Amniotic epithelial cell (primary cell): ENCODE measurements at regions not wholly inside any gene's neighbourhood (a gene's known extent, or its start where the extent isn't known, plus 50 kb on each side); places are given as distances from the start of the nearest gene placed in this dataset.
A peak's percentile ranks its signal among the peaks of the same experiment; 100 is the strongest.

ENCODE experiments used
- DNase-seq: peaks from one replicate; pipeline ENCODE4 v3.0.0-alpha.2; 2010; ENCODE audit warnings: low read depth

GRCh38 chr13:39938596-39938995 is 283.1 kb downstream of the COG6 start:
- DNase-seq: no peak

DNA sequence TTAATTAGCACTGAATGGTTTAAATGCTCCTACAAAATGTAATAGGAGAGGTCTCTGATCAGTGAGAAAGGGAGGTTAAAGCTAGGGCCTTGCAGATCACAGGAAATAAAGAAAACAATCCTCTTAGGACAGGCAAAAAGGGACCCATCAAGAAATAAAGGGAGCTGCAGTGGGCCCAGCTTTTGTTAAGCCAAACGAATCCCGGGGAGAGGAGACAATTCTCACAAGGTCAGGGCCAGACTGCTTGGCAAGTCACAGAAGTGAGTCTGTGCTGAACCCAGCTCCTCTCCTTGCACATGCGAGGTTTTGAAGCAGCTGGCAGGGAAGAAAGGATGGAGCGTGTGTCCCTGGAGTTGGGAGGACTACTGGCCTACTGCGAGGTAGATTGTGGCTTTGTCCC is 285.8 kb downstream of the COG6 start:
- no peak for DNase-seq

DNA sequence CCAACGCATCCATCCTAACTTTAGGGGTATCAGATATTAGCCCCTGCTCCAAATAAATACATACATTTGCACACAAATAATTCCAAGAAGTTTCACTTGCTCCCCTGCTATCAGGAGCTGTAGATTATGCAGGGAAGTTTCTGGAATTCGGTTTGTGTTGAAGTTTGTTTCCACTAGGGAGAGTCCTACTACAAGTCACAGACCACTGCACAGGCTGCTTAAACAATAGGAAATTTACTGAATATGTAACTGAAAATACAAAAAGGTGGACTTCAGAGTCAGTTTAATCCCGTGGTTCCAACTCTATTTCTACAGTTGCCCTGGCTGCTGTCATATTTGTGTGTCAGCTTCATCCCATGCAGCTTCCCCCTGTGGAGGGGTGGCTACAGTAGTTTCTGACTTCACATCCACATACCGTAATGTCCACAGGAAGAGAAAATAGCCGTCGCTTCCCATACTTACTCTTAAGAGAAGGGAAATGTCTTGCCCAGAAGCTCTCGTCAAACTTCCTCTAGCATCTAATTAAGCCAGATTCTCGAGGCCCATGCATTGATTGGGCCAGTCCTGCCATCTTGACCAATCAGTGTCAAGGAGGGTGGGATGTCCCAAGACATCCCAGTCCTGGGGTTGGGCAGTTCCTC is 286.6 kb downstream of the COG6 start:
- DNase-seq: peak; percentile 16

DNA sequence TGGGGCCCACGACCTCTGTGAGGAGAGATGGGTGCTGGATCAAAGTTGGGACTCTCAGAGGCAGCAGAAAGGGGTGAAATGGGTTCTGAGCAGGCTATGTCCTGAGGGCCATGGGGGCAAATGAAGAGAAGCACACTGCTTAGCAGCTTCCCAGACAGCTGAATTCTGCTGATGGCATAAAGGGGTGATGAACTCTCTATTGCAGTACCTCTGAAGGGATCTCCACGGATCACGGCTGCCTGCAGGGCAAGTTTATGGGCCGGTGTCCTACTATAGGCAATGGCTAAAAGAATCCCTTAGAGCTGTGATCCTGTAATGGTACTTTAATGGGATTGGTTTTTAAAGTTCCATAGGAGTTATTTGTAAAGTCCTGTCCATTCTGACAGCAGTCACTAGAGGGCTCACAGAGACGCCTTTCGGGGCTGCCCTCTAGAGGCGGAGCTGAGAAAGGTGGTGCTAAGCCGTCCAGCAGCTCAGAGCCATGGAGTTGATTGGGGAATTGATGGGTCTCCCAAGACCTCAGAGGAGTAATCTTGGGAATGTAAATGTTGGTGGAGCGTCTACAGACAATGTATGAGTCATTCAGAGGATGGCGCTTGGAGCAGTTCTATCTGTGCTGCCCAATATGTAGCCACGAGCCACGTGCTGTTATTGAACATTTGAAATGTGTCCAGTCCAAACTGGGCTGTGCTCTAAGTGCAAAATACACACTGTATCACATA is 287.3 kb downstream of the COG6 start:
- DNase-seq: peak; percentile 95

DNA sequence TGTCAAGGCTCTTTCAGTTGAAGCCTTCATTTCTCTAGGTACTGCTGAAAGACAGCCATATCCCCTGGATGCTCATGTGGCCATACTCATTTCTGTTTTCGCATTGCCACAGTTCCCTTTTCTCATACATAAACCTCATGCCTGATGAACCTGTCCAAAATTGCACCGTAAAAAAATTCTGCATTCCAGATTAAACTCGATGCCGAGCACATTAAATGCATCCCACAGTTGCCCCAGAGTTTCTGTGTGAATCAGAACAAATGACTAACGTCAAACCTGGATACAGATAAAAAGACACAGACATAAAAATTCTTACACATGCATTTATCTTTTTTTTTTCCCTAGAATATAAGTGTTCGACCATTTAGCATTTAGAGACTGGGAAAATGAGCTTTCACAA is 288.2 kb downstream of the COG6 start:
- peak; percentile 61 for DNase-seq

DNA sequence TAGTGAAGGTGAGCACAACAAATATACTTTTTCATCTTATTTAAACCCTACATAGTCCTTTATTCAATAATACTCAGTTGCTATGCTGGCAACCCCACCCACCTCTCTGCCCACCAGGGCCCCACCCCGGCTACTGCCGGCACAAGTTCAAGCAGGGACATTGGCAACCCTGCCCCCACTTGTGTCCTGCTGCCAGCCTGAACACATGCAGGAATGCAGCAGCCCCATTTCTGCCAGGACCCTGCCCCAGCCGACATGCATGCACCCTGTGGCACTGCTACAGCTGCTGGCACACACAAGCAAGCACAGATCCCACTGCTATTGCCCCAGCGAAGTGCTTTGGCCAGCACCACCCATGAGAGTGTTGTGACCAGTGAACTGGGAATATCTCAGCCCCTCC is 289.8 kb downstream of the COG6 start:
- DNase-seq: no peak

- no peak for DNase-seq
Observed at GRCh38 chr13:39946769-39947168, 291.3 kb downstream of the COG6 start.

GRCh38 chr13:39951301-39951700 is 295.8 kb downstream of the COG6 start:
- DNase-seq: no peak

DNA sequence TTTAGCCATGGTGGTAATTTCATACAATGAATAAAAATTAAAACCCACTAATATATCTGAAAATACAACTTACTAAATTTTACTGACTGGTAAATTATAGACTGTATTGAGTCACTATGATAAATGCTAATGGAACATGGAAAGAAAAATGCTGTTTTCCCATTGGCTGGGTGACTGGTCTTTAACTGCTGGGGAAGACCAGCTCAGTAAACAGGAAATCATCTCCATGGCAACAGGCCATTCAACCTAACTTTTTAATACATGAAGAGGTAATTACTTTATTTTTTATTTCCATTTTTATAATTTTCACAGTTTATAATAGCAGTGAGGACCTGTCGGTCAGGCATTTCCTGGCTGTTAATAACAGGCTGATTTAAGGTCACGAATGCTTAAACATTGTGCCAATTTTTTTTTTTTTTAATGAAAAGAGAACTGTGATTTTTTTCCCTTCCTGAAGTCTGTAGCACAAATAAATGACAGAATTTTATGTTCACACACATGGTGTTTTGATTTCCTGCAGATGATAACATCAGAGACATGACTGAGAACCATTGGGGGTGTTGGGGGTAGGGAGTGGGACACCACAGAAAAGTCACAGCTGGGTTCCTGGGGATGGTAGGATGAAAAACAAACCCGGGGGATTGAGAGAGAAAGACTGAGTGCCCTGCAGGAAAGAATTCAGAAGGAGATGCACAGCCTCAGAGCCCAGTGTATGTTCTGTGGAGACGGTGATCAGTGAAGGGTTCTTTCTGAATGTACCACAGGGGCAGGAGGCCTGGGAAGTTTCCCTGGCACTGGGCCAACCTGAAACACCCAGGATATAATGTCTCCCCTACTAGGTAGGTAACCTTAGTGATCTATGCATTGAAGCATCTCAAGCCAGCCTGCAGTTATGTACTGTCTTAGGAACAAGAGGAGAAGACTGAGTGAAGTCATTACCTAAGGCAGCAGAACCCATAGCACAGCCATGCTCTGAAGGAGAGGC is 297.1 kb downstream of the COG6 start:
- peak; percentile 42 for DNase-seq

- DNase-seq: no peak
Observed at GRCh38 chr13:39954476-39954875, 299.0 kb downstream of the COG6 start.

DNA sequence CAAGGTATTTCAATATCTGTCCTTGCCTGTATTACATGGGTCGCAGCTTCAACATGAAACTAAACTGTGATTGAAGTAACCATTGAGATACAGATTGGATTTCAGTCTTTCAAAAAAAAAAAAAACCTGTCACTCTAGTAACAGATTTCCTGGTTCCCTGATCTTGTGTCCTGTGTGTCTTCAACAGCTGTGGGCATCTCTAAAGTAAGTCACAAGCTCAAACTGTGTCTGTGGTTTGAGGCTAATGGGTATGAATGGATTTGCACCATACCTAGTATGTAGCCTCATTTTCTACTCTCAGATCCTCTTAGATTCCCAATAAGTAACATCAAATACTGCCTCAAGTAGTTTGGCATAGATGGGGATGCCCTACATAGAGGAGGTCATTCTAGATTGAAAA is 300.1 kb downstream of the COG6 start:
- no peak for DNase-seq

DNA sequence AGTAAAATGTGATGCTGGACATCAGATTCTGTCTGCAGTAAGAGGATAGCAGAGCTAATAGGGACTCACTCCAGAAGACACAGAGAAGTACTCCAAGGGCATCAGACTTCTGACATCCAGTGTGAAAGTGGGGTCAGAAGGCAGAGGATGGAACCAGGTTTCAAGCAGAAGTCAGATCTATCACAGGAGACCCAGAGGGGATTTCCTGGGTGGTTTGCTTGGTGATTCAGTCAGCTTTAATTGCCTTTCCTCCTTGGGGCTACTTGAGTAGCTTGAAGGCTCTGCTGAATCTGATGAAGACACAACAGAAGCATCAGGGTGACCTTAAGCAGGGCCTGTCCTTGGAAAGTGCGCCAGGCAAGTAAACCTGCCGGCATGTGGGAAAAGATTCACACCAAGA is 300.6 kb downstream of the COG6 start:
- no peak for DNase-seq

- no peak for DNase-seq
Observed at GRCh38 chr13:39957868-39958677, 302.6 kb downstream of the COG6 start.

- peak; percentile 12 for DNase-seq
Observed at GRCh38 chr13:39959497-39960144, 304.2 kb downstream of the COG6 start.

DNA sequence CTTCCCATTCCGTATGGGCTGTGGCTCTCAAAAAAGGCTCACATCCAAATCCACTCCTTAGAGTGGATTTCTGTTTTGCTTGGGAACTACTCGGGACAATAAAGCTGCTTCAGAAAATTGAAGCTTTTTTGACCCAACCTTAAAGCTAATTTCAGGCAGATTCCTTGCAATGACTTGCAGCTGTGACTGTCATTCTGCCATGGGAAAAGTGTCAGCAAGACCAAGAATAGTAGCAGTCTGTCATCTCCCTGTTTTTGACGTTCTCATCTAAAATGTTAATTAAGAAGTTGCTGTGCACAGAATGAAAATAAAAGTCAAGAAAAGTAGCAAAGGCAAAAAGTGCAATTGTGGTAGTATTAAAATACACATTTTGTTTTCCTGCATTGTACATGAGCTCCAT is 304.7 kb downstream of the COG6 start:
- no peak for DNase-seq

DNA sequence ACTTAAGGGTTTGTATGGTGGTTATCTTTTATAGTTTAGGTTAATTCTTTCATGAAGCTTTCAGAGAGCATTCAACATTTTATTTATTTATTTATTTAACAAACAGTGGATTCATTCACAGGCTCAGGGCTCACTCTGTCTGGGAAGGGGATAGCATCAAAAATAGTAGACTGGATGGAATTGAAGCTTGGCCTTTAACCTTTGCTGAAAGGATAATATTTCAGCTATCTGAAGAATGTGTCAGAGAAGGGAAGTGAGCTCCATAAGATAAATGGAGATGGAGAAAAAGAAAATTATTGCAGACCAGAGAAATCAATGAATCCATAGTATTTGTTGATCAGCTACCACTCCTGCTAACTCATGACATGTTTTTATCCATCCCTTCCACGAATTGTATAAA is 305.6 kb downstream of the COG6 start:
- DNase-seq: no peak

DNA sequence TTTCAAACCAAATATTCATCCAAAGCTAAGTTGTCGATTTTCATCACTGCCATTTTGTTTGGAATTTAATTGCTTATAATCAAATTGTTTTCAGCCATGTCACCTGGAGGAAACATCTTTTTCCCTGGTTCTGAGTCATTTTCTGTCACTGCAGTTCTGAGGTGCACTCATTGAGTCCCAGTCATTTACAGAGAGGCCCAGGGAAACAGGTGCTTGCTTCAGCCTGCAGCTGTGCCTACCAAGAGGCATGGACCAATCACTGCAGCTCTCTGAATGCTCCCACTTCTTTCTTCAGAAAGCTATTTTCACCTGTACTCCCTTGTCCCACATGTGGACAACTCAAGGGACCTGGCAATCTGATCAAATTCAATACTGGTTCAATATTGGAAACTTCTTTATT is 308.1 kb downstream of the COG6 start:
- no peak for DNase-seq

- no peak for DNase-seq
Observed at GRCh38 chr13:39965309-39965708, 309.8 kb downstream of the COG6 start.

GRCh38 chr13:39967199-39967959 is 311.9 kb downstream of the COG6 start:
- DNase-seq: no peak

GRCh38 chr13:39968646-39969475 is 313.4 kb downstream of the COG6 start:
- no peak for DNase-seq
